PFSK-1 (cell line): ENCODE measurements at regions not wholly inside any gene's neighbourhood (a gene's known extent, or its start where the extent isn't known, plus 50 kb on each side); places are given as distances from the start of the nearest gene placed in this dataset.

ENCODE experiments used
- POLR2AphosphoS5 ChIP-seq: IDR thresholded peaks from 2 replicates; pipeline ENCODE4 v1.6.1; 2012; ENCODE audit warnings: low read depth, mild to moderate bottlenecking, control low read depth, low read length, moderate library complexity
- SIN3A ChIP-seq: IDR thresholded peaks from 2 replicates; pipeline ENCODE4 v1.6.1; 2012; ENCODE audit warnings: mild to moderate bottlenecking, low read length, moderate library complexity, borderline replicate concordance; ENCODE audit not compliant: insufficient read depth
- TAF1 ChIP-seq: IDR thresholded peaks from 2 replicates; pipeline ENCODE4 v1.6.1; 2012; ENCODE audit warnings: low read length, control low read depth, borderline replicate concordance; ENCODE audit not compliant: insufficient read depth

DNA sequence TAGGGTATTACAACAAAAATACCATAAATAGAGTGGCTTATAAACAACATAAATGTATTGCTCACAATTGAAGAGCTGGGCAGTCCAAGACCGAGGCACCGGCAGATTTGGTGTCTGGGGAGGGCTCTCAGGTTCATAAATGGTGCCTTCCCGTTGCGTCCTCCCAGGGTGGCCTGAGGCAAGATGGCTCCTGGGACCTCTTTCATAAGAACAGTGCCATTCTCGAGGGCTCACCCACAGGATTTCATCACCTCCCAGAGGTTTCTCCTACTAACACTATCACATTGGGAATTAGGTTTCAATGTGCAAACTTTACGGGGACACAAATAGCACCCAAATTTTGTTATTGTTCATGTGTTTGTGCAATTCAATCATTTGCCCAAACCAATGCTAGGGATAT is 793.5 kb upstream of the HS6ST1 start:
- TF ChIP-seq TAF1: no peak
- no peak for TF ChIP-seq POLR2AphosphoS5
- no peak for TF ChIP-seq SIN3A
